Spleen (tissue), 11 donors: ENCODE measurements at regions not wholly inside any gene's neighbourhood (a gene's known extent, or its start where the extent isn't known, plus 50 kb on each side); places are given as distances from the start of the nearest gene placed in this dataset.

Experiments used
- DNase-seq: peaks from one replicate; pipeline ENCODE4 v3.0.0-alpha.2; 2020
- H3K27ac ChIP-seq, 8 donors: fragments of 200-600 bp; sonication (generic) in 7 of 8; 1 replicate in 4 of 8; 2 replicates in 4 of 8; pipeline versions ENCODE4 v1.5.0 to v1.8.0; 2016 to 2021; ENCODE audit warnings: inconsistent platforms in 4 of 8, mild to moderate bottlenecking in 4 of 8, moderate library complexity in 1 of 8
- H3K27me3 ChIP-seq, 7 donors: fragments of 200-600 bp; sonication (generic) in 6 of 7; replicated peaks in 1 of 7; 1 replicate in 4 of 7; 2 replicates in 3 of 7; pipeline versions ENCODE4 v1.5.0 to v1.8.0; 2016 to 2021; ENCODE audit warnings: inconsistent platforms in 3 of 7, mild to moderate bottlenecking in 1 of 7
- H3K36me3 ChIP-seq, 6 donors: fragments of 200-600 bp; sonication (generic) in 5 of 6; 1 replicate in 4 of 6; 2 replicates in 2 of 6; pipeline versions ENCODE4 v1.5.0 to v1.8.0; 2016 to 2021; ENCODE audit warnings: inconsistent platforms in 2 of 6
- H3K4me1 ChIP-seq, 6 donors: fragments of 200-600 bp; sonication (generic) in 5 of 6; 1 replicate in 3 of 6; 2 replicates in 3 of 6; pipeline versions ENCODE4 v1.5.0 to v1.8.0; 2016 to 2021; ENCODE audit warnings: inconsistent platforms in 3 of 6
- H3K4me3 ChIP-seq, 8 donors: fragments of 200-600 bp; sonication (generic) in 7 of 8; 1 replicate in 4 of 8; 2 replicates in 4 of 8; pipeline versions ENCODE4 v1.5.0 to v1.8.0; 2016 to 2021; ENCODE audit warnings: inconsistent platforms in 4 of 8, mild to moderate bottlenecking in 4 of 8, moderate library complexity in 2 of 8
- H3K9me3 ChIP-seq, 8 donors: fragments of 200-600 bp; sonication (generic) in 7 of 8; 1 replicate in 4 of 8; 2 replicates in 4 of 8; pipeline versions ENCODE4 v1.5.0 to v1.8.0; 2016 to 2021; ENCODE audit warnings: inconsistent platforms in 4 of 8
- CTCF ChIP-seq, 11 experiments: fragments of 200-600 bp in 7 of 11; fragments of 450-650 bp in 4 of 11; sonication (generic) in 4 of 11; IDR thresholded peaks in 8 of 11; conservative IDR thresholded peaks in 3 of 11; 1 replicate in 7 of 11; 2 replicates in 4 of 11; pipeline versions ENCODE4 v1.4.0 to v1.8.0; 2016 to 2021; ENCODE audit warnings: antibody characterized with exemption in 11 of 11, inconsistent platforms in 4 of 11, mild to moderate bottlenecking in 1 of 11
- POLR2A ChIP-seq, 3 donors: fragments of 450-650 bp; IDR thresholded peaks; one replicate each; pipeline ENCODE4 v1.5.1; 2017; ENCODE audit warnings: antibody characterized with exemption in 3 of 3, mild to moderate bottlenecking in 1 of 3
- POLR2AphosphoS5 ChIP-seq, 3 donors: sonication (generic); formaldehyde crosslinking; IDR thresholded peaks; one replicate each; pipeline ENCODE4 v1.5.1; 2017; ENCODE audit warnings: antibody characterized with exemption in 3 of 3
- WGBS, 5 donors: extraction: QIAGEN DNeasy Blood & Tissue Kit in 3 of 5; methylation state at CpG; one replicate each; pipeline versions ENCODE4 v1.1.5 to v1.1.7; 2013 to 2018; 5-methylcytosine and 5-hydroxymethylcytosine counted together
- intact Hi-C: fragments of 100-400 bp; cut with DNase I; formaldehyde crosslinking; loops from one replicate; pipeline ENCODE4 v1.15.0; 2023; ENCODE audit warnings: low total_unique reads
- donor health status: healthy with polysubstance abuse.
- donor health status: DM: no; HTN: no; CAD: no; lungs with moderate emphysema.
- donor health status: DM: no; HTN: no; CAD: no.
- donor health status: Bipolar disorder and iron deficiency.
- donor health status: healthy.
- donor health status: DM: no; HTN: no; CAD: no.
- donor health status: DM: yes; HTN: yes; CAD: no.

- intact Hi-C loops, result no loop called here
- H3K27ac ChIP-seq, result peak overlapping the region in 1 of 8 donors; percentile 16
- no peak for DNase-seq
- H3K9me3 ChIP-seq, result no peaks in the 10 kb centered on the region
- TF ChIP-seq CTCF (IDR thresholded peaks at IDR 0.05 in 8 of 11, conservative IDR thresholded peaks at IDR 0.05 in 3 of 11) (no peak), POLR2A (IDR thresholded peaks at IDR 0.05) (no peak), POLR2AphosphoS5 (IDR thresholded peaks at IDR 0.05) (no peak)
- peaks cover 0 to 33% (median 18%) of the 10 kb centered on the region in 6 donors for H3K4me1 ChIP-seq
- H3K4me3 ChIP-seq, result no peak overlapping the region
- WGBS, 5 donors, result 54 to 65% (median 60%) methylated on average over 2 of the region's 2 CpGs
- no peaks in the 10 kb centered on the region for H3K27me3 ChIP-seq
- no peaks in the 10 kb centered on the region for H3K36me3 ChIP-seq
Measured at GRCh38 chr6:14873101-14873500, 372.8 kb upstream of the JARID2 start.

DNA sequence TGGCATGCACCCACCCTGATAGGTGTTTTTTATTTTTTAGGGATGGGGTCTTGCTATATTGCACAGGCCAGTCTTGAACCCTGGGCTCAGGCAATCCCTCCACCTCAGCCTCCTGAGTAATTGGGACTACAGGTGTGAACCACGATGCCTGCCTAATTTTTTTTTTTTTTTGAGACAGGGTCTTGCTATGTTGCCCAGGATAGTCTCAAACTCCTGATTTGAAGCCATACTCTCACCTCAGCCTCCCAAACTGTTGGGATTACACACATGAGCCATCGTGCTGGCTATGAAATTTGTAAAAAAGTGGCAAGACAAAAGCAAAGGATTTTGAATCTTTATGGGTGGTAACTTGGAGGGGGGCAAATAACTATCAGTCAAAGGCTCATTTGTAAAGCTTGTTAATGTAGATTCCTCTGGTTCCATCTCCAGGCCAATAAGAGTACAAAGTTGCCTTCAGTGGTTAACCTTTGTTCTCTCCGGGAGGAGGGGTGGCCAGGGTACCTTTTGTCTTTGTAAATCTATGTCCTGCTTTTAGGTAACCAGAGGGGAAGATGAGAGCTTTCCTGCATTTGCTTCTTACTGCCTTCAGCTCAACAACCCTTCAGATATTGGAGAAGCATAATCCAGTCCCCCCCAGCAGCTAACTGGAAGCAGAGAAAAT, 372.0 kb upstream of the JARID2 start:
- H3K36me3 ChIP-seq, result no peaks in the 10 kb centered on the region
- no peaks in the 10 kb centered on the region for H3K9me3 ChIP-seq
- TF ChIP-seq CTCF (IDR thresholded peaks at IDR 0.05 in 8 of 11, conservative IDR thresholded peaks at IDR 0.05 in 3 of 11), result no peak
- TF ChIP-seq POLR2A (IDR thresholded peaks at IDR 0.05), result no peak
- no peak for TF ChIP-seq POLR2AphosphoS5 (IDR thresholded peaks at IDR 0.05)
- DNase-seq, result no peak
- H3K4me1 ChIP-seq, result peaks cover 0 to 35% (median 18%) of the 10 kb centered on the region in 6 donors
- no peaks in the 10 kb centered on the region for H3K27me3 ChIP-seq
- 87 to 97% (median 94%) methylated on average over 3 of the region's 3 CpGs for WGBS, 5 donors
- intact Hi-C loops, result no loop called here
- H3K27ac ChIP-seq, result no peak overlapping the region
- H3K4me3 ChIP-seq, result no peak overlapping the region

GRCh38 chr6:14874975-14875480, 370.8 kb upstream of the JARID2 start:
- no peak for DNase-seq

More at GRCh38 chr6:14874975-14875480, 370.8 kb upstream of the JARID2 start:
- H3K27ac ChIP-seq, result no peak overlapping the region
- no peak overlapping the region for H3K4me3 ChIP-seq
- H3K36me3 ChIP-seq, result no peaks in the 10 kb centered on the region
- intact Hi-C loops, result no loop called here
- peaks cover 2 to 37% (median 20%) of the 10 kb centered on the region in 6 donors for H3K4me1 ChIP-seq
- TF ChIP-seq POLR2A (IDR thresholded peaks at IDR 0.05) (no peak), POLR2AphosphoS5 (IDR thresholded peaks at IDR 0.05) (no peak), CTCF (IDR thresholded peaks at IDR 0.05 in 8 of 11, conservative IDR thresholded peaks at IDR 0.05 in 3 of 11) (no peak)
- no peaks in the 10 kb centered on the region for H3K9me3 ChIP-seq
- 83 to 98% (median 98%) methylated on average over 4 of the region's 4 CpGs for WGBS, 5 donors
- no peaks in the 10 kb centered on the region for H3K27me3 ChIP-seq
